NT2/D1 (cell line): ENCODE measurements at regions not wholly inside any gene's neighbourhood (a gene's known extent, or its start where the extent isn't known, plus 50 kb on each side); places are given as distances from the start of the nearest gene placed in this dataset.

Experiments used
- DNase-seq: peaks from one replicate; pipeline ENCODE4 v3.0.0-alpha.2; 2011; ENCODE audit warnings: low read depth, low spot score
- H3K27me3 ChIP-seq: 2 replicates; pipeline ENCODE4 v1.6.0; 2011; ENCODE audit warnings: mild to moderate bottlenecking; ENCODE audit not compliant: insufficient read length, insufficient read depth
- H3K36me3 ChIP-seq: 2 replicates; pipeline ENCODE4 v1.6.1; 2011; ENCODE audit warnings: mild to moderate bottlenecking, low read length, mixed read lengths; ENCODE audit not compliant: insufficient read depth, insufficient read length
- H3K4me1 ChIP-seq: 2 replicates; pipeline ENCODE4 v1.5.1; 2011; ENCODE audit not compliant: insufficient read depth, insufficient read length
- H3K4me3 ChIP-seq: 2 replicates; pipeline ENCODE4 v1.5.1; 2011; ENCODE audit warnings: low read depth; ENCODE audit not compliant: insufficient read length
- H3K9ac ChIP-seq: 2 replicates; pipeline ENCODE4 v1.6.0; 2011; ENCODE audit warnings: low read depth; ENCODE audit not compliant: insufficient read length
- H3K9me3 ChIP-seq: 2 replicates; pipeline ENCODE4 v1.5.1; 2011; ENCODE audit warnings: mild to moderate bottlenecking, low read length; ENCODE audit not compliant: insufficient read depth
- SUZ12 ChIP-seq: IDR thresholded peaks from 2 replicates; pipeline ENCODE4 v1.6.1; 2011; ENCODE audit not compliant: insufficient read length, insufficient read depth; ENCODE audit errors: extremely low read depth
- YY1 ChIP-seq: IDR thresholded peaks from 2 replicates; pipeline ENCODE4 v1.6.1; 2011; ENCODE audit not compliant: insufficient read length, insufficient read depth
- ZNF274 ChIP-seq: IDR thresholded peaks from 2 replicates; pipeline ENCODE4 v1.6.1; 2011; ENCODE audit warnings: mild to moderate bottlenecking, low read depth, low read length

GRCh38 chr7:4436936-4437335 is 245.2 kb upstream of the FOXK1 start:
- Histone ChIP-seq H3K9me3 (no peaks in the 10 kb centered on the region), H3K4me1 (no peaks in the 10 kb centered on the region), H3K4me3 (no peak overlapping the region), H3K9ac (no peak overlapping the region), H3K27me3 (no peaks in the 10 kb centered on the region), H3K36me3 (no peaks in the 10 kb centered on the region)
- no peak for TF ChIP-seq YY1
- TF ChIP-seq ZNF274: no peak
- TF ChIP-seq SUZ12: no peak
- no peak for DNase-seq

DNA sequence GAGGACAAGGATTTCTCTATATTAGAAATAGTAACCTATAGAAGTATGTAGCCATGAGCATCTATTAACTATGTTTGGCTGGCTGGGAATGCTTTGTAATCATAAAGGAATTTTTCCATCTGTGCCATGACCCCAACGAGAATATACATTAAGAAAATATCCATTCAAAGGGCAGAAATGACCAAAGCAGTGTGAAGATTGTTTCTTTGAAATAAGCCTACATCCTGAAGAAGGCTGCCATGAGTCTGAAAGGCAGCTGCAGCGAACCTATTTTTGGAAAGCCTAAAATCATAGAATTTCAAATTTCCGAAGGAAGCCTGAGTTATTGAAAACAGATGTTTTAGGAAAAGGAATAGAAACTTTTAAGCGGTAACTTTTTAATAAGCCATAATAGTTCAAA is 244.2 kb upstream of the FOXK1 start:
- TF ChIP-seq ZNF274 (no peak), YY1 (no peak), SUZ12 (no peak)
- H3K27me3 ChIP-seq: no peaks in the 10 kb centered on the region
- no peaks in the 10 kb centered on the region for H3K9me3 ChIP-seq
- no peak for DNase-seq
- H3K36me3 ChIP-seq: no peaks in the 10 kb centered on the region
- no peak overlapping the region for H3K9ac ChIP-seq
- no peak overlapping the region for H3K4me3 ChIP-seq
- no peaks in the 10 kb centered on the region for H3K4me1 ChIP-seq

DNA sequence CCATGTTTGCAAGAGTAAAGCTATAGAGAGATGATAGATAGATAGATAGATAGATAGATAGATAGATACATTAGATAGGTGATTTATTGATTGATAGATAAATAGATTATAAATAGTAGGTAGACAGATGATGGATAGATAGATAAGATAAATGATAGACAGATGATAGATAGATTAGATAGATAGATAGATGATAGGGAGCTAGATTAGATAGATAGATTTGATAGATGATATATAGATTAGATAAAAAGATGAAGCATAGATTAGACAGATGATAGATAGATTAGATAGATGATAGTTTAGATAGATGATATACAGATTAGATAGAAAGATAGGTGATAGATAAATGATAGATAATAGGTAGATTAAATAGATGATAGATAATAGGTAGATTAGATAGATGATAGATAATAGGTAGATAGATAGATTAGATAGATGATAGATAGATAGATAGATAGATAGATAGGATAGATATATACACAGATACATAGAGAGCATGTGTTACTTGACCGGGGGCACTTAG is 243.3 kb upstream of the FOXK1 start:
- Histone ChIP-seq H3K4me1 (no peaks in the 10 kb centered on the region), H3K9me3 (no peaks in the 10 kb centered on the region), H3K36me3 (no peaks in the 10 kb centered on the region), H3K27me3 (no peaks in the 10 kb centered on the region), H3K4me3 (no peak overlapping the region), H3K9ac (no peak overlapping the region)
- TF ChIP-seq ZNF274: no peak
- TF ChIP-seq YY1: no peak
- TF ChIP-seq SUZ12: no peak
- no peak for DNase-seq

DNA sequence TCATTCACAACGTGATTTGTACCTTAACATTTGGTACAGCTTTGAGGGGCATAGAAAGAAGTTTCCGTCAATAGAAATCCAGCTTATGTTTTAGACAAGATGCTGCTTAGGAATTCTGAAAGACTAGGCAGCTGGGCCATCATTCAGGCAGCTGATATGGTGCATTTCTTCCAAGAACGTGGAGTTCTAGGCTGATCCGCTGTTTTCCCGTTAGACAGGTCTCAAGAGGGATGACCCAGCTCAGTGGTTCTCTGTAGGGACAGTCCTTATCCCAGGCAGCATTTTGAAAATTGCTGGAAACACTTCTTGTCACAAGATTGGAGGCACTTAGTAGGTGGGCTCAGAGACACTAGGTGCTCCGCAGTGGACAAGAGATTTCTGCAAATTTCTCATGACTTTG is 242.7 kb upstream of the FOXK1 start:
- TF ChIP-seq YY1 (no peak), SUZ12 (no peak), ZNF274 (no peak)
- no peak for DNase-seq
- Histone ChIP-seq H3K4me1 (no peaks in the 10 kb centered on the region), H3K27me3 (no peaks in the 10 kb centered on the region), H3K9ac (no peak overlapping the region), H3K9me3 (no peaks in the 10 kb centered on the region), H3K36me3 (no peaks in the 10 kb centered on the region), H3K4me3 (no peak overlapping the region)

DNA sequence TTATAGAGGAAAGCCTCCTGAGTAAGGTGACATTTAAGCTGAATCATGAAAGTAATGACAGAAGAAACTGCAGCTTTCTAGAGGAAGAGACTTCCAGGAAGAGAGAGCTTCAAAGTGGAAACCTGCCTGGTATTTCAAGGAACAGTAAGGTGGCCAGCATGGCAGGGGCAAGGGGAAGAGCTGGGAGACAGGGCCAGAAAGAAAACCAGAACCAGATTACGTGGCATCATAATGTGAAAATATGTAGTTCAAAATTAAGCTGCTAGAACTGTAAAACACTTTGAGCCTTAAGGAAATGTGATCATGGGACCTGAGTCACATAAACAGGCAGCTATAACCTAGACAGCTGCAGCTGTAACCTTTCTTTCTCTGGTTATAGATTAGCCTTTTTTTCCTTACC is 238.0 kb upstream of the FOXK1 start:
- no peak overlapping the region for H3K4me3 ChIP-seq
- TF ChIP-seq SUZ12 (no peak), ZNF274 (no peak)

DNA sequence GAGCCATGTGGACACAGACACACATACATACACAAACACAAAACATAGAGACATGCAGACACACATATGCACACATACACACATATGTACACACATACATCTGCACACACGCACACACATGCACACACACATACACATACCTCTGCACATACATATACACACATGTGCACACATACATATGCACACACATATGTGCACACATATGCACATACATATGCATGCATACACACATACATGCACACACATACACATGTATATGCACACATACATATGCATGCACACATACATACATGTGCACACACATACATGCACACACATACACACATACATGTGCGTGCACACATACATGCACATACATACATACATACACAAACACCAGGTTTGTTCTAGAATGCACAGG is 236.3 kb upstream of the FOXK1 start:
- TF ChIP-seq ZNF274 (no peak), YY1 (no peak), SUZ12 (no peak)
- H3K27me3 ChIP-seq: no peaks in the 10 kb centered on the region
- H3K9me3 ChIP-seq: no peaks in the 10 kb centered on the region
- H3K9ac ChIP-seq: no peak overlapping the region
- no peaks in the 10 kb centered on the region for H3K4me1 ChIP-seq
- H3K36me3 ChIP-seq: no peaks in the 10 kb centered on the region
- DNase-seq: no peak
- no peak overlapping the region for H3K4me3 ChIP-seq

More for the DNA sequence above, 238.0 kb upstream of the FOXK1 start:
- Histone ChIP-seq H3K36me3 (no peaks in the 10 kb centered on the region), H3K9me3 (no peaks in the 10 kb centered on the region), H3K9ac (no peak overlapping the region), H3K27me3 (no peaks in the 10 kb centered on the region), H3K4me1 (no peaks in the 10 kb centered on the region)
- no peak for DNase-seq

DNA sequence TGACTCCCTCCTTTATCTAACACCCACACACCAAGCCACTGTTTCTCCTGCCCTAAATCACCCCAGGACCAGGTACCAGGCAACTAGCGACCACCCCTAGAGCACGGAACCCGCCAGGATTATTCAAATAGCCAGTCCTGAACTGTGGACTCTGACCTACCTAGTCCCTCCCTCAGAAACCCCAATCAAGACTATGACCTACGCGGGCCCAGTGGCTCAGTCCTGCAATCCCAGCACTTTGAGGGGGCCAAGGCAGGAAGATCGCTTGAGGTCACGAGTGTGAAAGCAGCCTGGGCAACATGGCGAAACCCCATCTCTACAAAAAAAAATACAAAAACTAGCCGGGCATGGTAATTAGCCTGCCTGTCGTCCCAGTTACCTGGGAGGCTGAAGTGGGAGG is 232.8 kb upstream of the FOXK1 start:
- Histone ChIP-seq H3K4me1 (no peaks in the 10 kb centered on the region), H3K9ac (no peak overlapping the region), H3K9me3 (no peaks in the 10 kb centered on the region), H3K4me3 (no peak overlapping the region), H3K36me3 (no peaks in the 10 kb centered on the region), H3K27me3 (no peaks in the 10 kb centered on the region)
- DNase-seq: no peak
- TF ChIP-seq SUZ12 (no peak), ZNF274 (no peak), YY1 (no peak)

DNA sequence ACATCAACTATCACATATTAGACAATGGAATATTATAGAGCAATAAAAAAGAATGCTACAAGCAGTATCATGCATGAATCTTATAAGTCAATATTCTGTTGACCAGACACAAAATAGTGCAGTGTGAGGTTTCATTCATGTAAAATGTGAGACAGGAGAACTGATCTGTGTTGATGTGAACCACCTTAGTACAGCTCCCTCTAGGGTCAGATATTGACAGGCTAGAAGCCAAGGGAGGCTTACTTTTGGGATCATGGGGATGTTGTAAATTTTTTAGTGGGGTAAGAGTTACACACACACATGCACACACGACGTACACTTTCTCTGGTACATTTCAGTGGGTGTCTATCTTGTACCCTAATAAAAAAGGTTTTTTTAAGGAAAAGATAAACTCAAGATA is 231.6 kb upstream of the FOXK1 start:
- H3K4me3 ChIP-seq: no peak overlapping the region
- H3K9me3 ChIP-seq: no peaks in the 10 kb centered on the region
- no peak overlapping the region for H3K9ac ChIP-seq
- H3K27me3 ChIP-seq: no peaks in the 10 kb centered on the region
- no peaks in the 10 kb centered on the region for H3K4me1 ChIP-seq
- TF ChIP-seq SUZ12 (no peak), ZNF274 (no peak), YY1 (no peak)
- DNase-seq: no peak
- H3K36me3 ChIP-seq: no peaks in the 10 kb centered on the region
